DOHH2 (cell line): ENCODE measurements at regions not wholly inside any gene's neighbourhood (a gene's known extent, or its start where the extent isn't known, plus 50 kb on each side); places are given as distances from the start of the nearest gene placed in this dataset.

Experiments used
- H3F3A ChIP-seq: fragments of 200-600 bp; sonication (generic), shearing (Covaris generic); 2 replicates; pipeline ENCODE4 v1.6.0; 2016; ENCODE audit warnings: antibody characterized with exemption, mild to moderate bottlenecking; ENCODE audit not compliant: control insufficient read depth, insufficient read depth
- H3K27ac ChIP-seq: fragments of 200-600 bp; sonication (generic); 2 replicates; pipeline ENCODE4 v1.5.1; 2014; ENCODE audit warnings: low read depth, mild to moderate bottlenecking, low read length, moderate library complexity
- H3K27me3 ChIP-seq: fragments of 200-600 bp; sonication (generic); 2 replicates; pipeline ENCODE4 v1.6.1; 2014; ENCODE audit warnings: mild to moderate bottlenecking, low read length, mixed read lengths; ENCODE audit not compliant: control insufficient read depth
- H3K36me3 ChIP-seq: fragments of 200-600 bp; sonication (generic); 2 replicates; pipeline ENCODE4 v1.6.1; 2014; ENCODE audit warnings: mild to moderate bottlenecking, low read length, moderate library complexity, mixed read lengths; ENCODE audit not compliant: control insufficient read depth
- H3K4me1 ChIP-seq: fragments of 200-600 bp; sonication (generic); 2 replicates; pipeline ENCODE4 v1.6.1; 2014; ENCODE audit warnings: mild to moderate bottlenecking, low read length, mixed read lengths; ENCODE audit not compliant: control insufficient read depth
- H3K4me2 ChIP-seq: fragments of 200-600 bp; sonication (generic); 2 replicates; pipeline ENCODE4 v1.6.0; 2014; ENCODE audit warnings: mild to moderate bottlenecking, low read length, moderate library complexity
- H3K4me3 ChIP-seq: fragments of 200-600 bp; sonication (generic); 2 replicates; pipeline ENCODE4 v1.5.1; 2014; ENCODE audit warnings: mild to moderate bottlenecking, low read length, mixed read lengths
- H3K79me2 ChIP-seq: fragments of 200-600 bp; sonication (generic); 2 replicates; pipeline ENCODE4 v1.6.1; 2014; ENCODE audit warnings: mild to moderate bottlenecking, low read length, mixed read lengths; ENCODE audit not compliant: control insufficient read depth
- H3K9me2 ChIP-seq: fragments of 200-600 bp; sonication (generic); replicated peaks from 2 replicates; pipeline ENCODE4 v1.6.1; 2014; ENCODE audit warnings: mild to moderate bottlenecking, low read length, mixed read lengths; ENCODE audit not compliant: control insufficient read depth
- H3K9me3 ChIP-seq: fragments of 200-600 bp; sonication (generic); 2 replicates; pipeline ENCODE4 v1.6.1; 2014; ENCODE audit warnings: antibody characterized with exemption, low read length, mixed read lengths; ENCODE audit not compliant: control insufficient read depth, insufficient read depth
- H4K20me1 ChIP-seq: fragments of 200-600 bp; sonication (generic); 2 replicates; pipeline ENCODE4 v1.6.0; 2014; ENCODE audit warnings: low read depth, mild to moderate bottlenecking, antibody characterized with exemption, low read length, moderate library complexity; ENCODE audit not compliant: control insufficient read depth, insufficient read depth
- EZH2phosphoT487 ChIP-seq: fragments of 200-600 bp; sonication (generic); IDR thresholded peaks from 2 replicates; pipeline ENCODE4 v1.6.1; 2017; ENCODE audit warnings: borderline replicate concordance, mild to moderate bottlenecking, antibody characterized with exemption, low read length, moderate library complexity, mixed read lengths
- TF ChIP-seq, protein P1 (sequence below): fragments of 200-600 bp; sonication (generic); IDR thresholded peaks from one replicate; pipeline ENCODE4 v1.5.1; 2014; ENCODE audit warnings: antibody characterized with exemption, mild to moderate bottlenecking, low read depth, low read length; ENCODE audit not compliant: poor library complexity, severe bottlenecking

GRCh38 chr3:127520993-127521392 is 69.5 kb downstream of the TPRA1 start:
- Histone ChIP-seq H3K9me3 (no peaks in the 10 kb centered on the region), H3K27ac (no peak overlapping the region), H4K20me1 (no peaks in the 10 kb centered on the region), H3K4me2 (no peak overlapping the region), H3K27me3 (peaks cover 2% of the 10 kb centered on the region; the same call in 1 of the 2 replicates), H3F3A (no peaks in the 10 kb centered on the region), H3K36me3 (no peaks in the 10 kb centered on the region), H3K79me2 (no peaks in the 10 kb centered on the region), H3K4me1 (no peaks in the 10 kb centered on the region), H3K9me2 (no peaks in the 10 kb centered on the region), H3K4me3 (no peak overlapping the region)
- no peak for TF ChIP-seq EZH2phosphoT487
- TF ChIP-seq, protein P1, sequence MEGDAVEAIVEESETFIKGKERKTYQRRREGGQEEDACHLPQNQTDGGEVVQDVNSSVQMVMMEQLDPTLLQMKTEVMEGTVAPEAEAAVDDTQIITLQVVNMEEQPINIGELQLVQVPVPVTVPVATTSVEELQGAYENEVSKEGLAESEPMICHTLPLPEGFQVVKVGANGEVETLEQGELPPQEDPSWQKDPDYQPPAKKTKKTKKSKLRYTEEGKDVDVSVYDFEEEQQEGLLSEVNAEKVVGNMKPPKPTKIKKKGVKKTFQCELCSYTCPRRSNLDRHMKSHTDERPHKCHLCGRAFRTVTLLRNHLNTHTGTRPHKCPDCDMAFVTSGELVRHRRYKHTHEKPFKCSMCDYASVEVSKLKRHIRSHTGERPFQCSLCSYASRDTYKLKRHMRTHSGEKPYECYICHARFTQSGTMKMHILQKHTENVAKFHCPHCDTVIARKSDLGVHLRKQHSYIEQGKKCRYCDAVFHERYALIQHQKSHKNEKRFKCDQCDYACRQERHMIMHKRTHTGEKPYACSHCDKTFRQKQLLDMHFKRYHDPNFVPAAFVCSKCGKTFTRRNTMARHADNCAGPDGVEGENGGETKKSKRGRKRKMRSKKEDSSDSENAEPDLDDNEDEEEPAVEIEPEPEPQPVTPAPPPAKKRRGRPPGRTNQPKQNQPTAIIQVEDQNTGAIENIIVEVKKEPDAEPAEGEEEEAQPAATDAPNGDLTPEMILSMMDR: no peak

DNA sequence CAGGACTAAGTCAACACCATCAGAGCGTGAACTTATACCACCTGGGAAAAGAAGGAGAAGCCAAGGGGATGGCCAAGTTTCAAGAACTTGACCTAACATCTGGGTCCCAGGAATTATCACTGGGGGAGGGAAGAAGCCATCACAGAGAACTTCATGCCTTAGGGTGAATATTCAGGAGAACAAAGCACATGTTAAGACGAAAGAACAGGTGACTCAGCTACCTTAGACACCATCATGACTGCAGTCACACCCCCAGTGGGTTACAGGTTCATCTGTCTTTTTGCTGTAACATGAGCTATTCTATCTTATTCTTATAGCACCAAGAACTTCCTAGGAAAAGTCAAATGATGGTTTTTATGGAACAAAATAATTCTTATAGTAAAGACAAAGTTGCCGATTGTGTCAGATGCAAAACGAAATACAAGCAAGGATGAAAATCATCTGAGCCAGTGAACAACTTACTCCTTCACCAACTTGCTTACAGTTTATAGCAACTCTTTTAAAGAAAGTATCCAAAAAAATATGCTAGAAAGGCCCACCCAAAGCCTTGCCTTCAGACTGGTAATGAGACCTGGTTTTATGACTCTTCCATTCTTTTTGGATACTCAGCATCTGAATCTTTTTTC is 72.0 kb downstream of the TPRA1 start:
- H3K27me3 ChIP-seq: peaks cover 2% of the 10 kb centered on the region; the same call in 1 of the 2 replicates
- no peaks in the 10 kb centered on the region for H4K20me1 ChIP-seq
- H3F3A ChIP-seq: no peaks in the 10 kb centered on the region
- no peaks in the 10 kb centered on the region for H3K9me2 ChIP-seq
- H3K4me1 ChIP-seq: no peaks in the 10 kb centered on the region
- no peaks in the 10 kb centered on the region for H3K9me3 ChIP-seq
- no peak for TF ChIP-seq EZH2phosphoT487
- TF ChIP-seq, protein P1: no peak
- H3K4me3 ChIP-seq: no peak overlapping the region
- no peak overlapping the region for H3K27ac ChIP-seq
- no peaks in the 10 kb centered on the region for H3K36me3 ChIP-seq
- no peaks in the 10 kb centered on the region for H3K79me2 ChIP-seq
- no peak overlapping the region for H3K4me2 ChIP-seq

GRCh38 chr3:127512256-127512655 is 78.3 kb downstream of the TPRA1 start:
- H3K4me2 ChIP-seq: no peak overlapping the region
- H3K4me1 ChIP-seq: 0 out of 2 replicates have a peak, but pooled peaks cover 3% of the 10 kb centered on the region
- peaks cover 4% of the 10 kb centered on the region; the same call in 1 of the 2 replicates for H3K27me3 ChIP-seq
- no peaks in the 10 kb centered on the region for H3K9me3 ChIP-seq
- no peaks in the 10 kb centered on the region for H3K9me2 ChIP-seq
- H3K36me3 ChIP-seq: no peaks in the 10 kb centered on the region
- H3K79me2 ChIP-seq: no peaks in the 10 kb centered on the region
- TF ChIP-seq EZH2phosphoT487: no peak
- TF ChIP-seq, protein P1: no peak
- no peaks in the 10 kb centered on the region for H4K20me1 ChIP-seq
- no peak overlapping the region for H3K4me3 ChIP-seq
- H3F3A ChIP-seq: no peaks in the 10 kb centered on the region
- no peak overlapping the region for H3K27ac ChIP-seq
